ENCODE measurements at regions not wholly inside any gene's neighbourhood (a gene's known extent, or its start where the extent isn't known, plus 50 kb on each side); places are given as distances from the start of the nearest gene placed in this dataset.
"Not testable (repeated sequence)": the region's sequence is repeated elsewhere in the genome, so short reads cannot be mapped to it uniquely, and the experiment has no call there.

GRCh38 chr2:184993746-184994145, 395.4 kb downstream of the ZNF804A start:
- no peak for DNase-seq

GRCh38 chr2:185006481-185006880, 408.2 kb downstream of the ZNF804A start:
- no peak for DNase-seq

- no peak for DNase-seq
Observed at GRCh38 chr2:185012643-185013042, 414.3 kb downstream of the ZNF804A start.

- DNase-seq = no peak
Observed at GRCh38 chr2:185014076-185014475, 415.7 kb downstream of the ZNF804A start.

- not testable (repeated sequence) for DNase-seq
Observed at GRCh38 chr2:185025891-185026290, 427.6 kb downstream of the ZNF804A start.

- no peak for DNase-seq
Observed at GRCh38 chr2:185035906-185036305, 437.6 kb downstream of the ZNF804A start.

GRCh38 chr2:185044323-185044874, 446.1 kb downstream of the ZNF804A start:
- DNase-seq = no peak

- DNase-seq = no peak
Observed at GRCh38 chr2:185050804-185051203, 452.5 kb downstream of the ZNF804A start.

GRCh38 chr2:185063761-185064160, 465.4 kb downstream of the ZNF804A start:
- DNase-seq = no peak

GRCh38 chr2:185066128-185066527, 467.8 kb downstream of the ZNF804A start:
- DNase-seq = no peak

GRCh38 chr2:185069107-185069506, 470.8 kb downstream of the ZNF804A start:
- DNase-seq = no peak

- DNase-seq = no peak
Observed at GRCh38 chr2:185074156-185074555, 475.8 kb downstream of the ZNF804A start.

- DNase-seq = no peak
Observed at GRCh38 chr2:185082749-185083148, 484.4 kb downstream of the ZNF804A start.

- peak; percentile 3 for DNase-seq
Observed at GRCh38 chr2:185108588-185108987, 510.3 kb downstream of the ZNF804A start.

GRCh38 chr2:185127412-185127811, 529.1 kb downstream of the ZNF804A start:
- DNase-seq = no peak

GRCh38 chr2:185128346-185128745, 530.0 kb downstream of the ZNF804A start:
- peak; percentile 81 for DNase-seq

GRCh38 chr2:185128996-185129395, 530.7 kb downstream of the ZNF804A start:
- peak; percentile 78 for DNase-seq

- no peak for DNase-seq
Observed at GRCh38 chr2:185130685-185131084, 532.4 kb downstream of the ZNF804A start.

GRCh38 chr2:185132501-185133041, 534.2 kb downstream of the ZNF804A start:
- no peak for DNase-seq

GRCh38 chr2:185137700-185138099, 539.4 kb downstream of the ZNF804A start:
- peak; percentile 10 for DNase-seq

- no peak for DNase-seq
Observed at GRCh38 chr2:185142677-185143076, 544.3 kb downstream of the ZNF804A start.

GRCh38 chr2:185144159-185144919, 546.0 kb downstream of the ZNF804A start:
- DNase-seq = no peak

- peak; percentile 55 for DNase-seq
Observed at GRCh38 chr2:185145316-185146121, 547.2 kb downstream of the ZNF804A start.
